ENCODE measurements at regions not wholly inside any gene's neighbourhood (a gene's known extent, or its start where the extent isn't known, plus 50 kb on each side); places are given as distances from the start of the nearest gene placed in this dataset.
A peak's percentile ranks its signal among the peaks of the same experiment; 100 is the strongest.

DNA sequence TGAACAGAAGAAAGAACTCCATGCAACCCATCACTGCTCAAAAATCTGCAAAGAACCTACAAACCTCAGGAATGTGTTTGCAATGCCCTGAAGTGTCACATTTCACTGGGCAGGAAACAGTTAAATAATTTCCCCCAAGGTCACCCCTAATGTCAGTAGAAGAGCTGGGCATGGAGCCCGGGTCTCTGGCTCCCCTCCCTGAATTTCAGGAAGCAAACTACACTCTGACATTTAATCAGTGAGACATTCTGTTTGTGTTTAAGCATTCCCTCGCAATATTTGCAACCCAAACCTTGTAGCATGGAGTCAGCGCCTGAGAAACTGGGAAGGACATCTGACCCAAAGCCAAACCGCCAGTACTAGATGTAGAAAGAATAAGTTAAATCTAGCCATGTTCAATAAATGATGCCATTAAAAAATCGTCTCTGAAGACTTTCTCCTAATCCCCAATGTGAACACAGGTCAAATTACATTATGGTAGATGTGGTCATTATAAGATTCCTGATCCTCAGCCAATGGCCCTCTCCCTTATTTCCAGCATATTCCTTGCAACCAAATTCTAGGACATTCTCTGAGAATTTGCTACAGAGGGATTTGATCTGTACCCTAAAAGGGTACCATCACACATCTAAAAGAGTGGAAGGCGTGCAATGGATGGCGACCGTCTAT, 91.2 kb upstream of the ADTRP start:
- Histone ChIP-seq H2AFZ (ENCODE audit: low read depth, low read length) (no peak overlapping the region), H3K9me3 (ENCODE audit: insufficient read depth, low read depth, low read length) (no peaks in the 10 kb centered on the region), H3K9ac (ENCODE audit: low read length) (no peak overlapping the region), H3K4me1 (ENCODE audit: insufficient read depth, low read length) (peaks cover 12% of the 10 kb centered on the region), H3K27me3 (ENCODE audit: insufficient read depth, low read length) (no peaks in the 10 kb centered on the region), H3K27ac (ENCODE audit: low read depth, low read length) (no peak overlapping the region), H3K4me3 (ENCODE audit: insufficient read depth, low read depth, low read length) (no peak overlapping the region), H3K79me2 (ENCODE audit: insufficient read depth, low read length) (no peaks in the 10 kb centered on the region), H3K36me3 (ENCODE audit: insufficient read depth, low read length) (no peaks in the 10 kb centered on the region), H3K4me2 (ENCODE audit: low read length) (peak overlapping the region; percentile 59), H4K20me1 (ENCODE audit: insufficient read depth, low read length) (no peaks in the 10 kb centered on the region)
- Mint-ChIP-seq H3K4me1 (ENCODE audit: low read depth, unreplicated experiment) (peaks cover 9% of the 10 kb centered on the region), H3K9me3 (ENCODE audit: unreplicated experiment) (no peaks in the 10 kb centered on the region), H3K4me3 (ENCODE audit: unreplicated experiment) (no peak overlapping the region), H3K36me3 (ENCODE audit: low read depth, unreplicated experiment) (peaks cover 2% of the 10 kb centered on the region), H3K27ac (ENCODE audit: unreplicated experiment) (no peak overlapping the region), H3K27me3 (ENCODE audit: low read depth, unreplicated experiment) (no peaks in the 10 kb centered on the region)
- FAIRE-seq (peak; percentile 49), DNase-seq (ENCODE audit: low read depth) (peak; percentile 84)
- TF ChIP-seq, protein P1, sequence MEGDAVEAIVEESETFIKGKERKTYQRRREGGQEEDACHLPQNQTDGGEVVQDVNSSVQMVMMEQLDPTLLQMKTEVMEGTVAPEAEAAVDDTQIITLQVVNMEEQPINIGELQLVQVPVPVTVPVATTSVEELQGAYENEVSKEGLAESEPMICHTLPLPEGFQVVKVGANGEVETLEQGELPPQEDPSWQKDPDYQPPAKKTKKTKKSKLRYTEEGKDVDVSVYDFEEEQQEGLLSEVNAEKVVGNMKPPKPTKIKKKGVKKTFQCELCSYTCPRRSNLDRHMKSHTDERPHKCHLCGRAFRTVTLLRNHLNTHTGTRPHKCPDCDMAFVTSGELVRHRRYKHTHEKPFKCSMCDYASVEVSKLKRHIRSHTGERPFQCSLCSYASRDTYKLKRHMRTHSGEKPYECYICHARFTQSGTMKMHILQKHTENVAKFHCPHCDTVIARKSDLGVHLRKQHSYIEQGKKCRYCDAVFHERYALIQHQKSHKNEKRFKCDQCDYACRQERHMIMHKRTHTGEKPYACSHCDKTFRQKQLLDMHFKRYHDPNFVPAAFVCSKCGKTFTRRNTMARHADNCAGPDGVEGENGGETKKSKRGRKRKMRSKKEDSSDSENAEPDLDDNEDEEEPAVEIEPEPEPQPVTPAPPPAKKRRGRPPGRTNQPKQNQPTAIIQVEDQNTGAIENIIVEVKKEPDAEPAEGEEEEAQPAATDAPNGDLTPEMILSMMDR (IDR thresholded peaks at IDR 0.05; ENCODE audit: insufficient read depth, low read depth, low read length) = no peak
- no peak for TF ChIP-seq EZH2 (IDR thresholded peaks at IDR 0.05; ENCODE audit: insufficient read depth, low read length)

DNA sequence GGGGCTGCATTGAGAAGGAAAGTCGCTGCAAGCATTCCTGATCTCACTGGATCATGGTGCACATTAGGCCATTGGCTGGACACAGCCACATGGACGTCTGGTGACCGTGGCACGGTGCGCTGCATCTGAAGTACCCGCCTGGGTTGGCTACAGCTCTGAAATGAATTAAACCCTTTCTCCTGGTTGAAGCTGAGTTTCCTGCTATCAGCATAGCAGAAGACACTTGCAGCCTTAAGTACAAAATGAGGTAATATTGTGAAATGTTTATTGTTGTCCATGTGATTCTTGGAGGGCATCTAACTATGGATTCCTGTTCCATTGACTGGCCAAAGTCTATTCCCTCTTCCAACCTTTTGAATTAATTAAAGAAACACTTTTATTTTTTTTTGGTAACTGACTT, 89.8 kb upstream of the ADTRP start:
- DNase-seq (ENCODE audit: low read depth) = no peak
- H3K27me3 Mint-ChIP-seq (ENCODE audit: low read depth, unreplicated experiment) = no peaks in the 10 kb centered on the region
- H3K36me3 Mint-ChIP-seq (ENCODE audit: low read depth, unreplicated experiment) = peaks cover 2% of the 10 kb centered on the region
- FAIRE-seq = no peak
- H3K27ac ChIP-seq (ENCODE audit: low read depth, low read length) = no peak overlapping the region
- H3K79me2 ChIP-seq (ENCODE audit: insufficient read depth, low read length) = no peaks in the 10 kb centered on the region
- no peak overlapping the region for H3K4me3 Mint-ChIP-seq (ENCODE audit: unreplicated experiment)
- no peaks in the 10 kb centered on the region for H3K36me3 ChIP-seq (ENCODE audit: insufficient read depth, low read length)
- H3K27ac Mint-ChIP-seq (ENCODE audit: unreplicated experiment) = no peak overlapping the region
- no peak for TF ChIP-seq EZH2 (IDR thresholded peaks at IDR 0.05; ENCODE audit: insufficient read depth, low read length)
- TF ChIP-seq, protein P1 (IDR thresholded peaks at IDR 0.05; ENCODE audit: insufficient read depth, low read depth, low read length) = no peak
- H4K20me1 ChIP-seq (ENCODE audit: insufficient read depth, low read length) = no peaks in the 10 kb centered on the region
- peaks cover 9% of the 10 kb centered on the region for H3K4me1 Mint-ChIP-seq (ENCODE audit: low read depth, unreplicated experiment)
- H3K4me1 ChIP-seq (ENCODE audit: insufficient read depth, low read length) = peaks cover 12% of the 10 kb centered on the region
- H3K4me2 ChIP-seq (ENCODE audit: low read length) = no peak overlapping the region
- H3K9me3 Mint-ChIP-seq (ENCODE audit: unreplicated experiment) = no peaks in the 10 kb centered on the region
- H3K27me3 ChIP-seq (ENCODE audit: insufficient read depth, low read length) = no peaks in the 10 kb centered on the region
- no peak overlapping the region for H3K4me3 ChIP-seq (ENCODE audit: insufficient read depth, low read depth, low read length)
- H2AFZ ChIP-seq (ENCODE audit: low read depth, low read length) = no peak overlapping the region
- H3K9ac ChIP-seq (ENCODE audit: low read length) = no peak overlapping the region
- H3K9me3 ChIP-seq (ENCODE audit: insufficient read depth, low read depth, low read length) = no peaks in the 10 kb centered on the region

DNA sequence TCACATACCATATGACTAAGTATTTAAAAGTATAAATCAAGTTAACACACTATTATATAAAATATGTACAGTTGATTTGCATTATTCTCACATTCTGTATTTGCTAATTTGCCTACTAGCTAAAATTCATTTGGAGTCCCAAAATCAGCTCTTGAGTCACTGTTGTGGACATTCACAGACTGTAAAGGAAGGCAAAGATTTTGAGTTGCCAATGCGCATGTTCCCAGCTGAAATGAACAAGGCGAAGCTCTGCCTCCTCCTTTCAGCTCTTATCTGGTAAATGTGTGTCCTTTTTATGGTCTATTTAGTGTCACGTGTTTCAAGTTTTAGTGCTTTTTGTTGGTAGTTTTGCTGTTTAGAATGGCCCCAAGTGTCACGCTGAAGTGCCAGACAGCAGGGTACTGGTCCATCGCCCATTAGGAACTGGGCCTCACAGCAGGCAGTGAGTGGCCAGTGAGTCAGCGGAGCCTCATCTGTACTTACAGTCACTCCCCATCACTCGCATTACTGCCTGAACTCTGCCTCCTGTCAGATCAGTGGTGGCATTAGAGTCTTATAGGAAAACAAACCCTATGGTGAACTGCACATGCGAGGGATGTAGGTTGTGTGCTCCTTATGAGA, 87.2 kb upstream of the ADTRP start:
- no peak for FAIRE-seq
- no peak overlapping the region for H3K4me2 ChIP-seq (ENCODE audit: low read length)
- TF ChIP-seq, protein P1 (IDR thresholded peaks at IDR 0.05; ENCODE audit: insufficient read depth, low read depth, low read length) = no peak
- TF ChIP-seq EZH2 (IDR thresholded peaks at IDR 0.05; ENCODE audit: insufficient read depth, low read length) = no peak
- peaks cover 12% of the 10 kb centered on the region for H3K4me1 ChIP-seq (ENCODE audit: insufficient read depth, low read length)
- Mint-ChIP-seq H3K4me3 (ENCODE audit: unreplicated experiment) (no peak overlapping the region), H3K36me3 (ENCODE audit: low read depth, unreplicated experiment) (peaks cover 2% of the 10 kb centered on the region), H3K27me3 (ENCODE audit: low read depth, unreplicated experiment) (no peaks in the 10 kb centered on the region), H3K27ac (ENCODE audit: unreplicated experiment) (no peak overlapping the region), H3K4me1 (ENCODE audit: low read depth, unreplicated experiment) (peaks cover 9% of the 10 kb centered on the region), H3K9me3 (ENCODE audit: unreplicated experiment) (no peaks in the 10 kb centered on the region)
- H2AFZ ChIP-seq (ENCODE audit: low read depth, low read length) = peak overlapping the region; percentile 51
- no peaks in the 10 kb centered on the region for H3K9me3 ChIP-seq (ENCODE audit: insufficient read depth, low read depth, low read length)
- no peaks in the 10 kb centered on the region for H4K20me1 ChIP-seq (ENCODE audit: insufficient read depth, low read length)
- H3K9ac ChIP-seq (ENCODE audit: low read length) = no peak overlapping the region
- peak; percentile 38 for DNase-seq (ENCODE audit: low read depth)
- H3K27me3 ChIP-seq (ENCODE audit: insufficient read depth, low read length) = no peaks in the 10 kb centered on the region
- no peaks in the 10 kb centered on the region for H3K79me2 ChIP-seq (ENCODE audit: insufficient read depth, low read length)
- H3K27ac ChIP-seq (ENCODE audit: low read depth, low read length) = no peak overlapping the region
- H3K36me3 ChIP-seq (ENCODE audit: insufficient read depth, low read length) = no peaks in the 10 kb centered on the region
- H3K4me3 ChIP-seq (ENCODE audit: insufficient read depth, low read depth, low read length) = no peak overlapping the region
